Tibial nerve (tissue), 4 donors: ENCODE measurements at regions not wholly inside any gene's neighbourhood (a gene's known extent, or its start where the extent isn't known, plus 50 kb on each side); places are given as distances from the start of the nearest gene placed in this dataset.
"Not testable (repeated sequence)": the region's sequence is repeated elsewhere in the genome, so short reads cannot be mapped to it uniquely, and the experiment has no call there.

Source experiments
- CTCF ChIP-seq, 5 experiments: fragments of 200-600 bp in 3 of 5; fragments of 450-650 bp in 2 of 5; sonication (generic) in 3 of 5; IDR thresholded peaks; one replicate each; pipeline ENCODE4 v1.5.1; 2016 to 2019; ENCODE audit warnings: antibody characterized with exemption in 5 of 5, mild to moderate bottlenecking in 3 of 5, moderate library complexity in 2 of 5
- EP300 ChIP-seq, 2 donors: sonication (generic); formaldehyde crosslinking; IDR thresholded peaks; one replicate each; pipeline ENCODE4 v1.6.1; 2017; ENCODE audit warnings: antibody characterized with exemption in 2 of 2, mild to moderate bottlenecking in 1 of 2

GRCh38 chr16:51977506-51977905, 569.4 kb downstream of the TOX3 start:
- not testable (repeated sequence) for TF ChIP-seq CTCF, EP300 (IDR thresholded peaks at IDR 0.05)
